ENCODE measurements at regions not wholly inside any gene's neighbourhood (a gene's known extent, or its start where the extent isn't known, plus 50 kb on each side); places are given as distances from the start of the nearest gene placed in this dataset.

- no peak for DNase-seq (ENCODE audit: low spot score)
- TF ChIP-seq CTCF (IDR thresholded peaks at IDR 0.05; ENCODE audit: extremely low read depth, missing control alignments) = no peak
Measured at GRCh38 chr16:86209202-86209601, 301.1 kb upstream of the FOXF1 start.

- no peak for TF ChIP-seq CTCF (IDR thresholded peaks at IDR 0.05; ENCODE audit: extremely low read depth, missing control alignments)
- DNase-seq (ENCODE audit: low spot score) = no peak
Measured at GRCh38 chr16:86210403-86211193, 299.7 kb upstream of the FOXF1 start.

- TF ChIP-seq CTCF (IDR thresholded peaks at IDR 0.05; ENCODE audit: extremely low read depth, missing control alignments) = no peak
- no peak for DNase-seq (ENCODE audit: low spot score)
Measured at GRCh38 chr16:86211265-86211664, 299.1 kb upstream of the FOXF1 start.

- DNase-seq (ENCODE audit: low spot score) = no peak
- TF ChIP-seq CTCF (IDR thresholded peaks at IDR 0.05; ENCODE audit: extremely low read depth, missing control alignments) = no peak
Measured at GRCh38 chr16:86211800-86212199, 298.5 kb upstream of the FOXF1 start.

GRCh38 chr16:86212706-86213436 is 297.5 kb upstream of the FOXF1 start:
- no peak for TF ChIP-seq CTCF (IDR thresholded peaks at IDR 0.05; ENCODE audit: extremely low read depth, missing control alignments)
- no peak for DNase-seq (ENCODE audit: low spot score)

GRCh38 chr16:86213437-86214205 is 296.7 kb upstream of the FOXF1 start:
- no peak for DNase-seq (ENCODE audit: low spot score)
- no peak for TF ChIP-seq CTCF (IDR thresholded peaks at IDR 0.05; ENCODE audit: extremely low read depth, missing control alignments)
